ENCODE measurements at regions not wholly inside any gene's neighbourhood (a gene's known extent, or its start where the extent isn't known, plus 50 kb on each side); places are given as distances from the start of the nearest gene placed in this dataset.

- DNase-seq (ENCODE audit: low read depth) = no peak
- TF ChIP-seq CTCF (conservative IDR thresholded peaks at IDR 0.05; ENCODE audit: low read depth, low read length) = no peak
- no peak overlapping the region for H3K4me3 ChIP-seq (ENCODE audit: low read depth, low read length)
These were observed 102.2 kb downstream of the TNFAIP2 start for GRCh38 chr14:103225476-103225875.

GRCh38 chr14:103227094-103227768 is 104.0 kb downstream of the TNFAIP2 start:
- no peak for DNase-seq (ENCODE audit: low read depth)
- TF ChIP-seq CTCF (conservative IDR thresholded peaks at IDR 0.05; ENCODE audit: low read depth, low read length) = no peak
- no peak overlapping the region for H3K4me3 ChIP-seq (ENCODE audit: low read depth, low read length)

GRCh38 chr14:103228076-103228806 is 105.0 kb downstream of the TNFAIP2 start:
- H3K4me3 ChIP-seq (ENCODE audit: low read depth, low read length) = no peak overlapping the region
- no peak for TF ChIP-seq CTCF (conservative IDR thresholded peaks at IDR 0.05; ENCODE audit: low read depth, low read length)
- no peak for DNase-seq (ENCODE audit: low read depth)

GRCh38 chr14:103228866-103229265 is 105.2 kb upstream of the EIF5 start:
- no peak for DNase-seq (ENCODE audit: low read depth)
- TF ChIP-seq CTCF (conservative IDR thresholded peaks at IDR 0.05; ENCODE audit: low read depth, low read length) = no peak
- H3K4me3 ChIP-seq (ENCODE audit: low read depth, low read length) = no peak overlapping the region

- TF ChIP-seq CTCF (conservative IDR thresholded peaks at IDR 0.05; ENCODE audit: low read depth, low read length) = no peak
- DNase-seq (ENCODE audit: low read depth) = no peak
- H3K4me3 ChIP-seq (ENCODE audit: low read depth, low read length) = no peak overlapping the region
These were observed 104.0 kb upstream of the EIF5 start for GRCh38 chr14:103230021-103230420.

GRCh38 chr14:103230658-103231334 is 103.2 kb upstream of the EIF5 start:
- no peak for DNase-seq (ENCODE audit: low read depth)
- H3K4me3 ChIP-seq (ENCODE audit: low read depth, low read length) = no peak overlapping the region
- no peak for TF ChIP-seq CTCF (conservative IDR thresholded peaks at IDR 0.05; ENCODE audit: low read depth, low read length)
